ENCODE measurements at regions not wholly inside any gene's neighbourhood (a gene's known extent, or its start where the extent isn't known, plus 50 kb on each side); places are given as distances from the start of the nearest gene placed in this dataset.

DNA sequence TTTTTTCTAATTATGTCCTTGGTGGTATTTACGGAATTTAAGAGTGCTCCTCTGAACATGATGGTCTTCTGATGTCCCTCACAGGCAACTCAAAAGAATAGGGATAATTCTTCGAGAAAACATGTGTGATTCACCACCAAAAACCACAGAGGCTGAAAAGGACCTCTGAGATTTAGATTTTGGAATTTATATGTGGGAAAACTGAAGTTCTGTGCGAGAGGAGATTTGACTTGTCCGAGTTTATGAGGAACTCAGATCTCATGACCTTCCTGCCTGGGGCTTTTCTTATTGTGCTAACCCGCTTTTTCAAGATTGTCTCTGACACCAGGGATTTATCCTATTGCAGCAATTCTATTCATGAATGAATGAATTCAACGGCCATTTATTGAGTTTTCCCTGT, 142.4 kb downstream of the FAM43A start:
- no peak for TF ChIP-seq GATA2 (IDR thresholded peaks at IDR 0.05; ENCODE audit: low read depth, low read length)
- no peak for TF ChIP-seq GATA3 (IDR thresholded peaks at IDR 0.05; ENCODE audit: low read depth, low read length)

DNA sequence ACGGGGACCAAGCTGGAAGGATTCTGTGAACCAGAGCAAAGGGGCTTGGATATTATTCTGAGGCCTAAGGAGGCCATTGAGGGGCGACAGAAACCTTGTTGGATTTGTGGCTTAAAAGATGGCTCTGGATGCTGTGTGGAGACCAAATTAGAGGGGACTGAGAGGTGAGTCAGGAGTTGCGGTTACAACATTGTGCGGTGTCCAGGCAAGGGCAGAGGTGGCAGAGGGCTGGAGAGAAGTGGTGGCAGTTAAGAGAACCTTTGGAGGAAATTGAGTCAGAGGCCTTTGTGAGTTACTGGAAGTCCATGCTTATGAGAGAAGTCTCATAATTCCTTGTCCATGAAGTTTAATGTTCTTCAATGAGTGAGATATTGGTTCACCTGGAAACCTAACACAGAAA, 143.2 kb downstream of the FAM43A start:
- no peak for TF ChIP-seq GATA3 (IDR thresholded peaks at IDR 0.05; ENCODE audit: low read depth, low read length)
- no peak for TF ChIP-seq GATA2 (IDR thresholded peaks at IDR 0.05; ENCODE audit: low read depth, low read length)

DNA sequence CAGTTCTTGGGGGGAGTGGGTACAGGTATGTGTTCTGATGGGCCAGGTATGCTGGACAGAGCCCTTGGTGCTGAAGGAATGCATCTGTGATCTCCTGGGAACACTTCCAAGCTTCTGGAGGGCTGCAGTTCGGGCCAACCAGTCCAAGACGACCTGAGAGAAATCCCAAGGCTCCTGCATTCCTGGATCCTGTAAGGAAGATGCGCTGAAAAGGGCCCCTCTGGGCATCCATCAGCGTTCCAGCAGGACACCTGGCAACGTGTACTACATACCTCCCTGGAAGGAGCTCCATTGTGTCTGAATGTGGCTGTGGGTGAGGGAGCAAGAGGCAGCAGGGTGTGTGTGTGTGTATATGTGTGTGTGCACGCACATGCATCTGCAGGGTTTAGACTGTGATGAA, 144.7 kb downstream of the FAM43A start:
- TF ChIP-seq GATA2 (IDR thresholded peaks at IDR 0.05; ENCODE audit: low read depth, low read length) (no peak), GATA3 (IDR thresholded peaks at IDR 0.05; ENCODE audit: low read depth, low read length) (no peak)

DNA sequence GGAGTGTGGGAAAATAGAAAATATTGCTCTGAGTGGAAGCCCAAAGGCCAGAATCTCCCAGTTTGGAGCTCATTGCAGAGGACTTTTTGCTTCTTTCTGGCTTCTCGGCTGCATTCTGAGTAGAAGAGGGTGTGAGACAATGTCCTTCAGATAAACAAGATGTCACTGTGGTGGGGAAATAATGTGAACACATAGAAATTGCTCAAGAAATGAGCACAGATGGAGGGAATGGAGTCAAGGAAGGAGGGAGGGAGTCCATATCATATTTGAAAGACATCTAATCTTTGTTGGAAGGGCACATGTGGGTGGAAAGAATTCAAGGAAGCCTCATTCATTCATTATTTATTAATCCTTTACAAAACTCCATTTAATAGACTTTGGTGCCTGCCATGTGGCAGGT, 145.3 kb downstream of the FAM43A start:
- TF ChIP-seq GATA3 (IDR thresholded peaks at IDR 0.05; ENCODE audit: low read depth, low read length), result no peak
- no peak for TF ChIP-seq GATA2 (IDR thresholded peaks at IDR 0.05; ENCODE audit: low read depth, low read length)

DNA sequence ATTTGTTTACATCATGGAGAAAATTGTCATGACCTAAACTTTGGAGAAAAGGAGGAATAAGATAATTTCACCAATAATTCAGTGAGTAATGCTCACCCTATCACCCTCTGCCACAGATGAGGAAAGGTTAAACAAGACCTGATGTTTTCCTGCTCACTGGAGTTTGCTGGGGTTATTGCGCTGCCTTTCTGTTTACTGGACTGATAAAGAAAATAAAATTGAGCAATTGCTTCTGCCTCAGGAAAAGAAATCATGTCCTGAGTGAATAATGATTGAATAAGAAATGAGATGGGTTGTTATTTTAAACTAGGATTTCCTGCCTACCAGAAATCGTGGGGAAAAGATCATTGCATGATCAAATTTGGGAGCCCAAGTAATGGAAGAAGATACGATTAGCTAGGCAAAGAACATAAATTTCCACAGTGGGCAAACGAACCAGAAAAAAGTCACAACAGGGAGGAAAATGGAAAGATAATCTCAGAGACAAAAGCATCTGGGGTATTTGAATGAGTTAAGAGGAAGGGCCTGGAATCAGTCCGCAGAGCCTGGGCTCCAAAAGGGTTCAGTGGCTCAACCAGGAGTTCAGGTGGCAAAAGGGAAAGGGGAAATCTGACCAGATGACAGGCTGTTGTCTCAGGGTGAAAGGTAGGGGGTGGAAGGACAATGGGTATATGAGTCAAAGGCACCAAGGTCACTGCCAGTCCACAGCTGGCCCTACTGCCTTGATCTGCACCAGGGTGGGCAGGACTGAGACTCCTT, 146.8 kb downstream of the FAM43A start:
- peak; percentile 52; the same call in 1 of the 2 replicates for TF ChIP-seq GATA2 (IDR thresholded peaks at IDR 0.05; ENCODE audit: low read depth, low read length)
- no peak for TF ChIP-seq GATA3 (IDR thresholded peaks at IDR 0.05; ENCODE audit: low read depth, low read length)

DNA sequence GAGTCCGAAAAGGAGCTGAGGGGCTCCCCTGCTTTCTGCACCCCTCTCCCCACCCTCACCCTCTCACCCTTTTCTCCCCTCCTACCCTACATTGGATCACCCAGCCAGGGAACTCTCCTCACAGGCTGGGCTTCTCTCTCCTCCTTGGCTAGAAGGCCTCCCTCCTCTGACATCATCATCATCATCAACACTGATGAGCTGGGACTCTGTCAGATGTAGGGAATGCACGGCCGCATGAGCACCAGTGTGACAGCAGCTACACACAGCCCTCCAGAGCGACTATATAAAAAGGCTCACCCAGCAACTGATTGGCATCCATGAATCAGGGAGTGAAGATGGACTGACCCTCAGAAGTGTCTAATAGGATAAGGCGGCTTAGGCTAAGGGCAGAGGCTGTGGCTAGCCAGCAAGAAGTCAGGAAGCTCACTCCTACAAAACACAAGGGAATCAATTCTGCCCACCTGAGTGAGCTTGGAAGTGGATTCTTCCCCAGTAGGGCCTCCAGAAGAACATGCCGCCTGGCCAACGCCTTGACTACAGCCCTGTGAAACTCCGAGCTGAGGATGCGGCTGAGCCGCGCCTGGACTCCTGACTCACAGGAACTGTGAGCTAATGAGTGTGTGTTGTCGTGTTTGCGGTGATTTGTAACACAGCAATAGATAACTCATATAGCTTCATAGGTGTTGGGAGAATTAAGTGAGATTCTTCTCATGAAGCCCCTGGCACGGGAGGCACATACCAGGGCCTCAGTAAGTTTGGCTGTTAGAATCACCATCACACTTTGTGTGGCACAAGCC, 147.6 kb downstream of the FAM43A start:
- TF ChIP-seq GATA3 (IDR thresholded peaks at IDR 0.05; ENCODE audit: low read depth, low read length) (no peak), GATA2 (IDR thresholded peaks at IDR 0.05; ENCODE audit: low read depth, low read length) (no peak)

DNA sequence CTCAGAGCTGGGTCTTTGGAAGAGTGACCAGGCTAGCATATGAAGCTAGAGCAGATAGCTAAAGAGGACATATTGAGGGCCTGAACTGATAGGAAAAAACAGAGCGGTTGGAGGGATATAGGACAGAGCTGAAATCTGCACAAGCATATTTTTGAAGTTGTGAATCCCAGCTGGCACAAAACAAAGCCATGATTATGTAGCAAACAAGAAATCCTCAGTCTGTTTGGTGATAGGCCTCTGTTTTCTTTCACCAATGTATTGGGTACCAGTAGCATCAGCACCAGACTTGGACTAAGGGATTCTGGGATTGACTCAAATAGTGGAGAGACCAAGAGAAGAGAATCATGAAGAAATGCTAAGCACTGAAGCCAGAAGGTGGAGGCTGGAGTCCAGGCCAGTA, 151.0 kb downstream of the FAM43A start:
- TF ChIP-seq GATA2 (IDR thresholded peaks at IDR 0.05; ENCODE audit: low read depth, low read length), result no peak
- TF ChIP-seq GATA3 (IDR thresholded peaks at IDR 0.05; ENCODE audit: low read depth, low read length), result no peak

DNA sequence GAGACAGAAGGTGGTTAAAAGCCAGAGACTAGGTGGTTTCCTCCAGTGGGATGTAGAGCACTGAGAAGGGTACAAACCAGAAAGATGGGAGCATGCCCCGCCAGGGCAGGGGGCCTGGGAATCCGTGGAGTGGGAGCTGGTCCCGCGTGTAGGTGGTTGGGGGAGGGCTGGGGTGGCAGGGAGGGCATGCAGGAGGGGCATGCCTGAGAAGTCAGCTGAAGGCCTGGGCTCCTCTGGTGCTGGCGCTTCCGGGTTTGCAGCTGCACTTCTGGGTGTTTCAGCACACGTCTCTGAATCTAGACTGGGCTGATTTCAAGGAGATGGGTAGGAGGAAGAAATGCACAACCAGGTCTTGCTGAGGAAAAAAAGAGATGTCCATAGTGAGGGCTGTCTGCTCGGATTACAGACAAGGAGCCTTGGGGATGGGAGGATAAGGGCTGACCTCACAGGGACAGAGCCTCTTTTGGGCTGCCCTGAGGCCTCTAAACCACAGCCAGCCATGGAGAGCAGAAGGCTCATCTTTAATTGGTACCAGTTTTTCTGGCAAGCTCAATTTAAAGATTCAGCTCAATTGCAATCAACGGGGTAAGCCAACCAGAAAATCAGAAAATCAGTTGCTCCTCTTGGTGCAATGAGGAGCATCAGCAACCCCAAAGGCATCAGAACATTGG, 151.9 kb downstream of the FAM43A start:
- TF ChIP-seq GATA3 (IDR thresholded peaks at IDR 0.05; ENCODE audit: low read depth, low read length), result no peak
- no peak for TF ChIP-seq GATA2 (IDR thresholded peaks at IDR 0.05; ENCODE audit: low read depth, low read length)

DNA sequence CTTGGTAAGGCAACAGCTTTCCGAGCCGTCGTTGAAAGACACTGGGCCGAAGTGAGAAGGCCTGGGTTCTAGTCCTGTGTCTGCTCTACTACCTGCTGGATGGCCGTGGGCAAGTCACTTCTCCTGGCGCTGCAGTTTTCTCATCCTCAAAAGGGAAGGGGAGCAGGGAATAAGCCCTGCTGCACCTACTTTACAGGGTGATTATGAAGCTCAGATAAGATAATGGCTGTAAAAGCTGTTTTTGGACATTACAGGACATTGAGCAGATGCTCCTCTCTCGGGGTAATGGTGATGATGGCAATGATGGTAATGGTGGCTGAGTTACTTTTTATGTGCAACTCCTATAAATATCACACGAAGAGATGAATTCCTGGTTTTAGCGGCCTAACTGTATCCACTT, 152.6 kb downstream of the FAM43A start:
- TF ChIP-seq GATA2 (IDR thresholded peaks at IDR 0.05; ENCODE audit: low read depth, low read length), result peak; percentile 63
- TF ChIP-seq GATA3 (IDR thresholded peaks at IDR 0.05; ENCODE audit: low read depth, low read length), result no peak

DNA sequence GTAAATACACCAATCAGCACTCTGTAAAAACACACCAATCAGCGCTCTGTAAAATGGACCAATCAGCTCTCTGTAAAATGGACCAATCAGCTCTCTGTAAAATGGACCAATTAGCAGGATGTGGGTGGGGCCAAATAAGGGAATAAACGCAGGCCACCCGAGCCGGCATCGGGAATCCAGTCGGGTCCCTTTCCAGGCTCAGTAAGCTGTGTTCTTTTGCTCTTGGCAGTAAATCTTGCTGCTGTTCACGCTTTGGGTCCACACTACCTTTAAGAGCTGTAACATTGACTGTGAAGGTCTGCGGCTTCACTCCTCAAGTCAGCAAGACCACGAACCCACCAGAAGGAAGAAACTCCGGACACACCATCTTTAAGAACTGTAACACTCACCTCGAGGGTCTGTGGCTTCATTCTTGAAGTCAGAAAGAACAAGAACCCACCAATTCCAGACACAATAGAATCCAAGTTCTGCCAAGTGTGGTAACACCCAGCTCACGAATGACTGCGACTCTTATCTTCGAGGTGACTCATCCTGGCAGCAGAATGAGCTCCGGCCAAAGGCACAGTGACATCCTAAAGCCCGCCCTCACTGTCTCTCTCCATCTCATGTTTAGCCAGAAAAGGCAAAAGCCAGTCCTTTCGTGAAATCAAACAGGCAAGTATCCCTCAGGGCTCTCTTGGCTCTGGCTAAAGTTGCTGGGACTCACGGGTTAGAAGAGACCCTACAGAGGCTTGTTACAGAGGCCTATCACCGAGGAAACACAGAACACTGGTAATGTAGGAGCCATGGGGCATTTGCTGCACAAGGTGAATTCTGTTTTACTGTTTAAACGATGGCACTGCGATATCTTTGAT, 155.2 kb downstream of the FAM43A start:
- TF ChIP-seq GATA3 (IDR thresholded peaks at IDR 0.05; ENCODE audit: low read depth, low read length), result no peak
- TF ChIP-seq GATA2 (IDR thresholded peaks at IDR 0.05; ENCODE audit: low read depth, low read length), result no peak; the same call in 1 of the 2 replicates

DNA sequence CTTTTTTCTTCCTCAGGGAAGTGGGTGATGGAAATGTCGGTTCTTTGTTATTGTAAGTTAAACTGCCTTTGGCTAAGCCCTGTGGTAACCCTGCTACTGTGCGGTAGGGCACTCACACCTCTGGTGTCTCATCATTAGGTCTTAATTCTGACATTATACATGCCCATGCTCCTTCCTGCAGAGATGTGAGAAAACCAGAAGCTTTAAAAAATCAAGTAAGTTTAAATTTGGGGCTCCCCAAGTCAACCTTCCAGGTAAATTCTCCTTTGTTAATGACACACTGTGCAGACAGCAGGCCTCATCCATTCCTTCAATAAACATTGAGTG, 155.8 kb downstream of the FAM43A start:
- no peak for TF ChIP-seq GATA2 (IDR thresholded peaks at IDR 0.05; ENCODE audit: low read depth, low read length)
- TF ChIP-seq GATA3 (IDR thresholded peaks at IDR 0.05; ENCODE audit: low read depth, low read length), result no peak

DNA sequence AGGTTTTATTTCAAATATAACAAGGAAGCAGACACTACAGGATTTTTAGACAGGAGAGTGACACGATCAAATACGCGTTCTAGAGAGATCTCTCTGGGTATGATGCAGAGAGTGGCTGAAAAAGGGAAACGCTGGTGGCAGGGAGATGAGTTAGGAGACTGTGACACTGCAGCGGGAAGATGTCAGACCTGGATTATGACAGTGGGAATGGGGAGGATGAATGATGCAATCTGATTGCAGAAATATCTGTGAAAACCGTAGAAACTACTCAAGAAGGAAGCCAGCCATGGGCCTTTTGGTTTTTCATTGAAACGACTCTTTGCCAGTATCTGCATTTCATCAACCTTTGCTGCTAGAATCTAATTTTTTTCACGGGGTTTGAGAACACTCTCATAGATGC, 157.9 kb downstream of the FAM43A start:
- TF ChIP-seq GATA3 (IDR thresholded peaks at IDR 0.05; ENCODE audit: low read depth, low read length), result no peak
- no peak for TF ChIP-seq GATA2 (IDR thresholded peaks at IDR 0.05; ENCODE audit: low read depth, low read length)

DNA sequence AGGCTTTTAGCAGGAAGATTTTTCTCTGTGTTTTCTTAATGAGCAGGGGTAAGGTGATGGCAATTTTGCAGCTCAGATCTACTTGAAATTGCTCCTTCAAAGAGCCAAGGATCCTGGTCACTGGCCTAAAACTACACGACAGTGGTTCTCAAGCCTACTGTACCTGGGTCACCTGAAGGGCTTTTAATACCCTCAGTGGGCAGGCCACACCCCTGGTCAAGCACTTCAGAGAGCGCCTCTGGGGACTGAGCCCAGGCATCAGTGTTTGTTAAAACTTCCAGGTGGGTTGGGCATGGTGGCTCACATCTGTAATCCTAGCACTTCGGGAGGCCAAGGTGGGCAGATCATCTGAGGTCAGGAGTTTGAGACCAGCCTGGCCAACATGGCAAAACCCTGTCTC, 158.4 kb downstream of the FAM43A start:
- TF ChIP-seq GATA2 (IDR thresholded peaks at IDR 0.05; ENCODE audit: low read depth, low read length) (no peak), GATA3 (IDR thresholded peaks at IDR 0.05; ENCODE audit: low read depth, low read length) (no peak)

Measured in SH-SY5Y (cell line).